Panc1 (cell line): ENCODE measurements at regions not wholly inside any gene's neighbourhood (a gene's known extent, or its start where the extent isn't known, plus 50 kb on each side); places are given as distances from the start of the nearest gene placed in this dataset.

Source experiments
- ATAC-seq: fragments of 200-7000 bp; cut with Tn5 transposase; 2 replicates; pipeline ENCODE4 v1.9.1; 2020; ENCODE audit warnings: mild to moderate bottlenecking, moderate library complexity
- BruUV-seq: library from RNA; stranded (reverse); fragments of 400-500 nt; replicated peaks from 2 replicates; lab custom pipeline; 2021; lab: Mats Ljungman, UMichigan
- CTCF ChIA-PET: fragments of 300-600 bp; sonication (Branson Sonifier 250); formaldehyde crosslinking; loops from one replicate; lab custom pipeline; 2022; ENCODE audit warnings: antibody characterized with exemption; lab: Charles Lee
- POLR2A ChIA-PET: fragments of 300-600 bp; sonication (Branson Sonifier 250); formaldehyde crosslinking; loops from one replicate; lab custom pipeline; 2022; ENCODE audit warnings: antibody characterized with exemption; lab: Charles Lee
- DNase-seq: peaks from one replicate; pipeline ENCODE4 v3.0.0-alpha.2; 2010; ENCODE audit warnings: low read depth, low spot score
- H3K27ac ChIP-seq: 2 replicates; pipeline ENCODE4 v1.5.1; 2011; ENCODE audit warnings: mild to moderate bottlenecking, low read length, inconsistent platforms
- H3K27me3 ChIP-seq: fragments of 200-500 bp; sonication (Bioruptor generic); 2 replicates; pipeline ENCODE4 v1.6.0; 2014; ENCODE audit warnings: low read length, inconsistent platforms; ENCODE audit not compliant: control insufficient read depth, insufficient read depth
- H3K36me3 ChIP-seq: fragments of 200-500 bp; sonication (Bioruptor generic); 2 replicates; pipeline ENCODE4 v1.5.1; 2014; ENCODE audit warnings: inconsistent platforms, mild to moderate bottlenecking, low read length, moderate library complexity; ENCODE audit not compliant: control insufficient read depth, insufficient read depth
- H3K4me1 ChIP-seq: 2 replicates; pipeline ENCODE4 v1.5.1; 2011; ENCODE audit warnings: inconsistent platforms, mild to moderate bottlenecking, low read length, moderate library complexity; ENCODE audit not compliant: control insufficient read depth, insufficient read depth
- H3K4me3 ChIP-seq, 2 experiments: 2 replicates each; pipeline ENCODE4 v1.5.1; 2011 to 2012; ENCODE audit warnings: low read depth in 2 of 2, low read length in 2 of 2, mild to moderate bottlenecking in 2 of 2, inconsistent platforms in 1 of 2, moderate library complexity in 1 of 2
- H3K9me3 ChIP-seq: fragments of 200-500 bp; sonication (Bioruptor generic); 2 replicates; pipeline ENCODE4 v1.5.1; 2014; ENCODE audit warnings: low read depth, mild to moderate bottlenecking, inconsistent platforms, low read length, moderate library complexity; ENCODE audit not compliant: control insufficient read depth, insufficient read depth
- CTCF ChIP-seq: fragments of 450-650 bp; IDR thresholded peaks from 2 replicates; pipeline ENCODE4 v1.5.1; 2017; ENCODE audit warnings: mild to moderate bottlenecking
- POLR2AphosphoS5 ChIP-seq: IDR thresholded peaks from 2 replicates; pipeline ENCODE4 v1.6.1; 2012; ENCODE audit warnings: mild to moderate bottlenecking, low read depth, low read length, moderate library complexity
- SIN3A ChIP-seq: IDR thresholded peaks from 2 replicates; pipeline ENCODE4 v1.6.1; 2012; ENCODE audit warnings: low read depth, mild to moderate bottlenecking, low read length, moderate library complexity, borderline replicate concordance; ENCODE audit not compliant: insufficient read depth
- TCF7L2 ChIP-seq: IDR thresholded peaks from 2 replicates; pipeline ENCODE4 v1.6.1; 2011; ENCODE audit warnings: mild to moderate bottlenecking, low read depth, low read length, inconsistent platforms
- in situ Hi-C: cut with HindIII; loops from 2 replicates; pipeline ENCODE4 v1.10.0; 2016; ENCODE audit warnings: low sequenced_read_pairs, low pct_unique_long_range_greater_than_20kb
- intact Hi-C: fragments of 100-400 bp; cut with micrococcal nuclease; formaldehyde crosslinking; loops from one replicate; pipeline ENCODE4 v1.10.0; 2022; ENCODE audit not compliant: unreplicated experiment
- TF ChIP-seq, protein P1 (sequence below), 2 experiments: IDR thresholded peaks; 2 replicates each; pipeline ENCODE4 v1.6.1; 2011 to 2012; ENCODE audit warnings: low read depth in 2 of 2, control low read depth in 1 of 2, low read length in 1 of 2, mild to moderate bottlenecking in 1 of 2, moderate library complexity in 1 of 2; ENCODE audit not compliant: insufficient read depth in 1 of 2

GRCh38 chr9:68640421-68641089, 64.5 kb upstream of the PIP5K1B start:
- CTCF ChIA-PET = no interaction called here
- H3K9me3 ChIP-seq = no peaks in the 10 kb centered on the region
- in situ Hi-C loops = no loop called here
- POLR2A ChIA-PET = no interaction called here
- no peak overlapping the region for H3K4me3 ChIP-seq
- TF ChIP-seq TCF7L2 = no peak
- TF ChIP-seq, protein P1, sequence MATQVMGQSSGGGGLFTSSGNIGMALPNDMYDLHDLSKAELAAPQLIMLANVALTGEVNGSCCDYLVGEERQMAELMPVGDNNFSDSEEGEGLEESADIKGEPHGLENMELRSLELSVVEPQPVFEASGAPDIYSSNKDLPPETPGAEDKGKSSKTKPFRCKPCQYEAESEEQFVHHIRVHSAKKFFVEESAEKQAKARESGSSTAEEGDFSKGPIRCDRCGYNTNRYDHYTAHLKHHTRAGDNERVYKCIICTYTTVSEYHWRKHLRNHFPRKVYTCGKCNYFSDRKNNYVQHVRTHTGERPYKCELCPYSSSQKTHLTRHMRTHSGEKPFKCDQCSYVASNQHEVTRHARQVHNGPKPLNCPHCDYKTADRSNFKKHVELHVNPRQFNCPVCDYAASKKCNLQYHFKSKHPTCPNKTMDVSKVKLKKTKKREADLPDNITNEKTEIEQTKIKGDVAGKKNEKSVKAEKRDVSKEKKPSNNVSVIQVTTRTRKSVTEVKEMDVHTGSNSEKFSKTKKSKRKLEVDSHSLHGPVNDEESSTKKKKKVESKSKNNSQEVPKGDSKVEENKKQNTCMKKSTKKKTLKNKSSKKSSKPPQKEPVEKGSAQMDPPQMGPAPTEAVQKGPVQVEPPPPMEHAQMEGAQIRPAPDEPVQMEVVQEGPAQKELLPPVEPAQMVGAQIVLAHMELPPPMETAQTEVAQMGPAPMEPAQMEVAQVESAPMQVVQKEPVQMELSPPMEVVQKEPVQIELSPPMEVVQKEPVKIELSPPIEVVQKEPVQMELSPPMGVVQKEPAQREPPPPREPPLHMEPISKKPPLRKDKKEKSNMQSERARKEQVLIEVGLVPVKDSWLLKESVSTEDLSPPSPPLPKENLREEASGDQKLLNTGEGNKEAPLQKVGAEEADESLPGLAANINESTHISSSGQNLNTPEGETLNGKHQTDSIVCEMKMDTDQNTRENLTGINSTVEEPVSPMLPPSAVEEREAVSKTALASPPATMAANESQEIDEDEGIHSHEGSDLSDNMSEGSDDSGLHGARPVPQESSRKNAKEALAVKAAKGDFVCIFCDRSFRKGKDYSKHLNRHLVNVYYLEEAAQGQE (IDR thresholded peaks at IDR 0.05; ENCODE audit: insufficient read depth in 1 of 2, low read depth in 2 of 2, low read length in 1 of 2) = no peak
- no peak for TF ChIP-seq CTCF
- TF ChIP-seq POLR2AphosphoS5 = no peak
- no peak for TF ChIP-seq SIN3A
- H3K36me3 ChIP-seq = no peaks in the 10 kb centered on the region
- H3K4me1 ChIP-seq = no peaks in the 10 kb centered on the region
- DNase-seq (no peak), ATAC-seq (no peak)
- H3K27me3 ChIP-seq = no peaks in the 10 kb centered on the region
- no peak overlapping the region for H3K27ac ChIP-seq
- BruUV-seq = no TSS peak
- intact Hi-C loops = loop anchor here (10.0 kb wide), 1 partner anchor 54 kb away; no protein-coding TSS in a partner anchor

DNA sequence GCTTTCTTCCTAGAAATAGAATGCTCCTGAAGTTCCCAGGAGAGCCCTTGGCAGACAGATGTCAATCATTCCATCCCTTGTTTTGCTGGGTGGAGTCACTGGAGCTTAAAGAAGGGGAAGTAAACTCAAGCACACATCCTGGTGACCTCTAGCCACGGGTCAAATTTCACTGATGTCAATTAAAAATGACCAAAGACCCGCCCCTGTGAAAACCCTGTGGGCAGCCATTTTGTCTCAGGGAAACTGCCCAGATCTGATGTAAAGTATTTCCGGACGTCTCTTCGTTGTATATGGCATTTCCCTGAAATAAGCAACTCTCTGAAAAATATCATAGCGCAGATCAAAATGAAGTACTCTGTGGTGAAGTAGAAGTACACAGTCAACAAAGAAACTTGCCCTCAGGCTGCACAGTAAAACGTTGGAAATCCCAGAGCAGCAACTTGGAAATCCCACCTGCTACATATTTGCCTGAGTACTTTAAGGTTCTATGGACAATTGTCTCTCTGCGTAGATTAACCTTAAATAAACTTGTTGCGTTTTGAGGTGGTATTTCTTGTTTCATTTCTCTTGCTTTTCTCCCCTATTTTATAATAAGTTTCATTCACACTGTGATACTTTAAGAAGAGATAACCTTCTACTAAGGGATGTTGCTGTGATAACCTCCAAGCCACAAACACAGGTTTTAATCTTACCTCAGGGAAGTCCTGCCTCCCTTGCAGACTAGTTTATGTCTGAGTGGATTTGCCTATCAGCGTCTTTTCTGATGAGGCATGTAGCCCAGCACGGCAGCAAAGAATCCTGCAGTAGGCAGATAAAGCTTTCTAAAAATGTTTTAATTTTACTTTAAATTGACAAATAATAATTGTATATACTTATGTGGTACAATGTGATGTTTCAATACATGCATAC, 60.9 kb upstream of the PIP5K1B start:
- intact Hi-C loops (loop anchor here (10.0 kb wide), 1 partner anchor 51 kb away; no protein-coding TSS in a partner anchor), in situ Hi-C loops (no loop called here)
- no peak overlapping the region for H3K27ac ChIP-seq
- no peaks in the 10 kb centered on the region for H3K9me3 ChIP-seq
- no peak for ATAC-seq
- ChIA-PET CTCF (no interaction called here), POLR2A (no interaction called here)
- DNase-seq = no peak
- BruUV-seq = no TSS peak
- no peak overlapping the region for H3K4me3 ChIP-seq
- H3K36me3 ChIP-seq = no peaks in the 10 kb centered on the region
- no peak for TF ChIP-seq CTCF
- TF ChIP-seq, protein P1 (IDR thresholded peaks at IDR 0.05; ENCODE audit: insufficient read depth in 1 of 2, low read depth in 2 of 2, low read length in 1 of 2) = no peak
- no peak for TF ChIP-seq POLR2AphosphoS5
- no peak for TF ChIP-seq SIN3A
- no peak for TF ChIP-seq TCF7L2
- no peaks in the 10 kb centered on the region for H3K27me3 ChIP-seq
- no peaks in the 10 kb centered on the region for H3K4me1 ChIP-seq
